Ovary (tissue), 7 donors: ENCODE measurements at regions not wholly inside any gene's neighbourhood (a gene's known extent, or its start where the extent isn't known, plus 50 kb on each side); places are given as distances from the start of the nearest gene placed in this dataset.

ENCODE experiments used
- DNase-seq, 5 donors: peaks; one replicate each; pipeline ENCODE4 v3.0.0-alpha.2; 2019 to 2020
- H3K27ac ChIP-seq, 2 donors: fragments of 200-600 bp; one replicate each; pipeline versions ENCODE4 v1.5.1 to v1.8.0; 2019 to 2022
- H3K27me3 ChIP-seq: fragments of 200-600 bp; one replicate; pipeline ENCODE4 v1.8.0; 2022
- H3K36me3 ChIP-seq: fragments of 200-600 bp; sonication (generic); one replicate; pipeline ENCODE4 v1.5.1; 2019
- H3K4me1 ChIP-seq: one replicate; pipeline ENCODE4 v1.8.1; 2013; ENCODE audit warnings: mild to moderate bottlenecking, moderate library complexity; ENCODE audit not compliant: insufficient read depth
- H3K4me3 ChIP-seq: fragments of 200-600 bp; sonication (generic); one replicate; pipeline ENCODE4 v1.5.1; 2017
- H3K9me3 ChIP-seq, 2 donors: fragments of 200-600 bp in 1 of 2; sonication (generic) in 1 of 2; one replicate each; pipeline versions ENCODE4 v1.5.1 to v1.8.1; 2013 to 2019; ENCODE audit warnings: mild to moderate bottlenecking in 1 of 2, moderate library complexity in 1 of 2
- CTCF ChIP-seq, 3 donors: fragments of 450-650 bp in 2 of 3; fragments of 200-600 bp in 1 of 3; IDR thresholded peaks; one replicate each; pipeline versions ENCODE4 v1.5.1 to v1.8.0; 2016 to 2022; ENCODE audit warnings: antibody characterized with exemption in 3 of 3, mild to moderate bottlenecking in 1 of 3
- EP300 ChIP-seq: sonication (generic); formaldehyde crosslinking; IDR thresholded peaks from one replicate; pipeline ENCODE4 v1.6.1; 2017; ENCODE audit warnings: antibody characterized with exemption
- POLR2A ChIP-seq: fragments of 450-650 bp; IDR thresholded peaks from one replicate; pipeline ENCODE4 v1.6.1; 2017; ENCODE audit warnings: antibody characterized with exemption, mild to moderate bottlenecking, moderate library complexity
- WGBS, 3 donors: extraction: QIAGEN DNeasy Blood & Tissue Kit in 1 of 3; methylation state at CpG; one replicate each; pipeline versions ENCODE4 v1.1.5 to v1.1.7; 2013 to 2017; 5-methylcytosine and 5-hydroxymethylcytosine counted together
- intact Hi-C, 4 donors: fragments of 100-400 bp; cut with DNase I; formaldehyde crosslinking; loops; one replicate each; pipeline versions ENCODE4 v1.11.0 to v1.15.1; 2022 to 2023
- donor health status: DM: no; HTN: no; CAD: no; lungs with moderate emphysema.
- donor health status: DM: no; HTN: no; CAD: no.
- donor health status: Bipolar disorder and iron deficiency.
- donor health status: DM: no; HTN: no; CAD: no.
- donor health status: DM: yes; HTN: yes; CAD: no.

GRCh38 chr9:100869326-100869725, 159.2 kb upstream of the PLPPR1 start:
- TF ChIP-seq EP300, result no peak
- no peak for TF ChIP-seq CTCF (IDR thresholded peaks at IDR 0.05)
- TF ChIP-seq POLR2A, result no peak
- no peak for DNase-seq
- no peaks in the 10 kb centered on the region for H3K9me3 ChIP-seq
- intact Hi-C loops, result no loop called here
- 55 to 59% (median 56%) methylated on average over 3 of the region's 3 CpGs for WGBS, 3 donors
- no peaks in the 10 kb centered on the region for H3K4me1 ChIP-seq
- H3K27ac ChIP-seq, result no peak overlapping the region
- H3K36me3 ChIP-seq, result no peaks in the 10 kb centered on the region
- H3K27me3 ChIP-seq, result no peaks in the 10 kb centered on the region
- H3K4me3 ChIP-seq, result no peak overlapping the region

DNA sequence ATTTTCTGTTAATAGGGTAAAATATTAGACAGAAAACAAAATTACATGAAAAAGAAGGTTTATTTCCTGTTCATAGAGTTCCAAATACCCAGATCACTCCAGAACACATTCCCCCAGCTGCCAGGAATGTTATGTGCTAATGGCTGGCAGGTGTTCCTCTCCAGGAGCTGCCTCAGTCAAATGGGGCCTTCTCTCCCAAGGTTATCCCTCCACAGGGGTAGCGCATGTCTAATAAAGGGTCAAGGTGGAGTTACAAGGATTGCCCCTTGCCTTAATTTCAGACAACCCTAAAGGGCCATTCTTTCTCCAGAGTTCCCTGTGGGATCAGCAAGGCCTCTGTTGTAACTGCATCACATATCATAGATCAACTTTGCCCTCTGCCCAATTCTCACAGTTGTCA, 148.6 kb upstream of the PLPPR1 start:
- intact Hi-C loops, result no loop called here
- Histone ChIP-seq H3K27me3 (no peaks in the 10 kb centered on the region), H3K4me3 (no peak overlapping the region), H3K4me1 (no peaks in the 10 kb centered on the region), H3K36me3 (no peaks in the 10 kb centered on the region), H3K27ac (no peak overlapping the region), H3K9me3 (no peaks in the 10 kb centered on the region)
- 84 to 100% (median 85%) methylated on average over 1 of the region's 1 CpG for WGBS, 3 donors
- DNase-seq, result no peak
- no peak for TF ChIP-seq CTCF (IDR thresholded peaks at IDR 0.05)
- no peak for TF ChIP-seq POLR2A

- DNase-seq, result no peak
- H3K4me3 ChIP-seq, result no peak overlapping the region
- intact Hi-C loops, result no loop called here
- H3K4me1 ChIP-seq, result no peaks in the 10 kb centered on the region
- H3K9me3 ChIP-seq, result no peaks in the 10 kb centered on the region
- no peaks in the 10 kb centered on the region for H3K36me3 ChIP-seq
- no peak overlapping the region for H3K27ac ChIP-seq
- no peaks in the 10 kb centered on the region for H3K27me3 ChIP-seq
- TF ChIP-seq EP300, result no peak
- no peak for TF ChIP-seq POLR2A
- TF ChIP-seq CTCF (IDR thresholded peaks at IDR 0.05), result no peak
- whole genome bisulfite sequencing, 3 donors, result 91 to 94% (median 92%) methylated on average over 2 of the region's 2 CpGs
These were observed 148.2 kb upstream of the PLPPR1 start for GRCh38 chr9:100880284-100880683.

GRCh38 chr9:100884518-100884917, 144.0 kb upstream of the PLPPR1 start:
- WGBS, 3 donors, result 37 to 43% (median 38%) methylated on average over 4 of the region's 4 CpGs
- no peak overlapping the region for H3K4me3 ChIP-seq
- H3K4me1 ChIP-seq, result no peaks in the 10 kb centered on the region
- peaks cover 0 to 4% of the 10 kb centered on the region in 2 donors for H3K9me3 ChIP-seq
- TF ChIP-seq POLR2A (no peak), EP300 (no peak), CTCF (IDR thresholded peaks at IDR 0.05) (no peak)
- no peaks in the 10 kb centered on the region for H3K36me3 ChIP-seq
- no peak overlapping the region for H3K27ac ChIP-seq
- no peaks in the 10 kb centered on the region for H3K27me3 ChIP-seq
- intact Hi-C loops, result no loop called here
- no peak for DNase-seq

DNA sequence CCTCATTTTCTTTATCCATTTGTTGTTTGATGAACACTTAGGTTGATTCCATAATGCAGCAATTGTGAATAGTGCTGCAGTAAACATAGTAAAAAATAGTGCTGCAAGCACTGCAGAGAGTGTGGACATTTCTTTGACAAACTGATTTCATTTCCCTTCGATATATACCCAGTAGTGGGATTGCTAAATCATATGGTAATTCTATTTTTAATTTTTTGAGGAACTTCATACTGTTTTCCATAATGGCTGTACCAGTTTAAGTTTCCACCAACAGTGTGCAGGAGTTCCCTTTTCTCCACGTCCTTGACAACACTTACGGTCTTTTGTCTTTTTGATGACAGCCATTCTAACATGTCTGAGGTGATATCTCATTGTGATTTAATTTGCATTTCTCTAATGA, 138.2 kb upstream of the PLPPR1 start:
- Histone ChIP-seq H3K36me3 (no peaks in the 10 kb centered on the region), H3K27ac (no peak overlapping the region), H3K4me1 (no peaks in the 10 kb centered on the region), H3K27me3 (no peaks in the 10 kb centered on the region), H3K4me3 (no peak overlapping the region), H3K9me3 (peaks cover 0 to 4% of the 10 kb centered on the region in 2 donors)
- intact Hi-C loops, result no loop called here
- WGBS, 3 donors, result 81 to 82% (median 81%) methylated on average over 3 of the region's 3 CpGs
- TF ChIP-seq CTCF (IDR thresholded peaks at IDR 0.05), result no peak
- TF ChIP-seq EP300, result no peak
- TF ChIP-seq POLR2A, result no peak
- no peak for DNase-seq
